Activated naive CD8-positive, alpha-beta T cell treated with anti-CD3 and anti-CD28 coated beads, Interleukin-2, amount 50 U/mL, for 24 hours (primary cell): ENCODE measurements at regions not wholly inside any gene's neighbourhood (a gene's known extent, or its start where the extent isn't known, plus 50 kb on each side); places are given as distances from the start of the nearest gene placed in this dataset.

Experiments used
- ATAC-seq: fragments of 150-1000 bp; cut with Tn5 transposase; one replicate; pipeline ENCODE4 v1.10.0; 2021
- DNase-seq: peaks from one replicate; pipeline ENCODE4 v3.0.0; 2021
- H3K27ac Mint-ChIP-seq: one replicate; pipeline ENCODE4 v1.8.0; 2021; ENCODE audit warnings: mild to moderate bottlenecking, mixed read lengths
- H3K27me3 Mint-ChIP-seq: one replicate; pipeline ENCODE4 v1.8.0; 2021; ENCODE audit warnings: mixed read lengths
- H3K36me3 Mint-ChIP-seq: one replicate; pipeline ENCODE4 v1.8.0; 2021; ENCODE audit warnings: low read depth, mixed read lengths
- H3K4me1 Mint-ChIP-seq: one replicate; pipeline ENCODE4 v1.8.0; 2021; ENCODE audit warnings: mixed read lengths
- H3K4me3 Mint-ChIP-seq: one replicate; pipeline ENCODE4 v1.8.0; 2021; ENCODE audit warnings: mild to moderate bottlenecking, moderate library complexity, mixed read lengths
- H3K9me3 Mint-ChIP-seq: one replicate; pipeline ENCODE4 v1.8.0; 2021; ENCODE audit warnings: mixed read lengths

- DNase-seq (no peak), ATAC-seq (no peak)
- no peak overlapping the region for H3K4me3 Mint-ChIP-seq
- H3K27me3 Mint-ChIP-seq = peaks cover 5% of the 10 kb centered on the region
- no peak overlapping the region for H3K27ac Mint-ChIP-seq
- H3K9me3 Mint-ChIP-seq = no peaks in the 10 kb centered on the region
- no peaks in the 10 kb centered on the region for H3K4me1 Mint-ChIP-seq
- H3K36me3 Mint-ChIP-seq = no peaks in the 10 kb centered on the region
Observed at GRCh38 chr1:55654750-55655149, 439.6 kb upstream of the USP24 start.

GRCh38 chr1:55654171-55654570 is 439.0 kb upstream of the USP24 start:
- no peak for DNase-seq
- H3K4me1 Mint-ChIP-seq = no peaks in the 10 kb centered on the region
- peaks cover 5% of the 10 kb centered on the region for H3K27me3 Mint-ChIP-seq
- H3K4me3 Mint-ChIP-seq = no peak overlapping the region
- ATAC-seq = no peak
- no peak overlapping the region for H3K27ac Mint-ChIP-seq
- no peaks in the 10 kb centered on the region for H3K36me3 Mint-ChIP-seq
- H3K9me3 Mint-ChIP-seq = no peaks in the 10 kb centered on the region

- H3K27ac Mint-ChIP-seq = no peak overlapping the region
- no peaks in the 10 kb centered on the region for H3K9me3 Mint-ChIP-seq
- no peak for ATAC-seq
- H3K4me3 Mint-ChIP-seq = no peak overlapping the region
- peaks cover 1% of the 10 kb centered on the region for H3K27me3 Mint-ChIP-seq
- no peaks in the 10 kb centered on the region for H3K36me3 Mint-ChIP-seq
- no peak for DNase-seq
- H3K4me1 Mint-ChIP-seq = no peaks in the 10 kb centered on the region
Observed at GRCh38 chr1:55650444-55650843, 435.3 kb upstream of the USP24 start.

DNA sequence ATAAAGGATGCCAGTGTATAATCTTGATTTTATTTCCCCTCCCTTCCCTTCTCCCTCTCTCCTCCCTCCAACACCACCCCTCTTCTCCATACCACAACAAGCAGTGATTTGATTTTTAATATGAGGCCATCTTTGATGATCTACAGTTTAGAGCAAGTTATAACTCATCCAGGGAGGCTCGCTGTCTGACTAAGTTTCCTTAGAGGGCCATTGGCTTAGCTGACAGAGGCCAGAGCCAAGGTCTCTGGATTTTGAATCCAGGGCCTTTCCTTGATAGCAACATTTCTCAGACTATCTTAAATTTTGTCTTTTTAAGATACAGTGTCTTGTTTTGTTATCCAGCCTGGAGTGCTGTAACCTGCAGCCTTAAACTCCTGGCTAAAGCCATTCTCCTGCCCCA is 431.0 kb upstream of the USP24 start:
- Mint-ChIP-seq H3K27me3 (peaks cover 1% of the 10 kb centered on the region), H3K4me3 (no peak overlapping the region), H3K4me1 (peaks cover 6% of the 10 kb centered on the region), H3K27ac (no peak overlapping the region), H3K9me3 (no peaks in the 10 kb centered on the region), H3K36me3 (no peaks in the 10 kb centered on the region)
- no peak for DNase-seq
- no peak for ATAC-seq

GRCh38 chr1:55645270-55645669 is 430.1 kb upstream of the USP24 start:
- H3K4me1 Mint-ChIP-seq = peaks cover 11% of the 10 kb centered on the region
- no peaks in the 10 kb centered on the region for H3K9me3 Mint-ChIP-seq
- H3K4me3 Mint-ChIP-seq = no peak overlapping the region
- no peaks in the 10 kb centered on the region for H3K36me3 Mint-ChIP-seq
- no peak overlapping the region for H3K27ac Mint-ChIP-seq
- no peak for DNase-seq
- peaks cover 1% of the 10 kb centered on the region for H3K27me3 Mint-ChIP-seq
- ATAC-seq = no peak

DNA sequence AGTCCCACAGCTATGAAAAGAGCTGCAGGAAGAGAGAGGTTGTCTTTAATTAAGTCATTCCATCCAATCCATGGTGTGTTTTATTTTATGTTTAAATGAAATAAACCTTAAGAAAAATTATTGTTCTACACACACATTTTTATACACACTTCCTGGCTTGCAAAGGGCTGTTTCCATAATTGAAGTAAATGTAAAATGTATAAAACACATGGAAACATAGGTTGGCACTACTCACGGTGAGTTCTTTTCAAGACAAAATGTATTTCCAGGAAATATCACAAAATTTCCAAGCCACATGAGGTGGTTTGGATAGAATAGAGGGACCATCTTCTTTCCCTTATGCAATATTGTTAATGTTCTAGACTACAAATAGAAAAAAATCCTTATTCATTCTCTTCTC is 426.8 kb upstream of the USP24 start:
- Mint-ChIP-seq H3K4me3 (no peak overlapping the region), H3K27ac (no peak overlapping the region)
- DNase-seq = no peak

DNA sequence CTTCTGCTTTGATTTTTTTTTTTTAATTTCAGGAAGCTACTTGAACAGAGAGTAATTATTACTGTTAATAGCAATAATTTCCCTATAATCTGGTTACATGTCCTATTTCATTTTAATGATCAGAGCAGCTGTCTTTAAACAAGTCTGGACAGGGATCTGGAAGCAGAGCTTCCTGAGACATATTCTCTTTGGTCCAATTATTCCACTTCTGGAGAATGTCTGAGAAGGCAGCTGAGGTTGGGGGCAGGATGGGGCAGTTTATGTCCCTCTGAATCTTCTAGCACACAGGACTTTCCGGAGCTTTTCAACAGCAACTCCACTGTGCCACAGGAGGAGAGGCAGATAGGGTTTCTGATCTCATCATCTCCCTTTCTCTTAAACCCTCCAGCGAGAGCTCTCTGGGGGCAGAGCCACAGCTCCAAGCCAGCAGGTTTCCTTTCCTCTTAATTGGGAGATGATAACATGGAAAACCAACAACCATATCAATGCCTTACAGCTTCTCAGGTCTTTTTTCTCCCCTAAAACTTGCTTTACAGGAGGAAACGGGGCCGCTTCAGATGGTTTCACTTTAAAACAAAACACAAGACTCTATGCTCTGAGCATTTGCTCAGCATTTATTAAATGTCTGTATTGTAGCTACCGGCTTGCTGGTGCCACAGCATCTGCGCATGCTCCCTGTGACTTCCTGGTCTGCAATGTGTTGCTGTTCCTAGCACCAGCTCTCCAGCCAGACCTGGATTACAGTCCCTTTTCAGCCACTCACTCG is 425.7 kb upstream of the USP24 start:
- ATAC-seq = peak; percentile 57
- Mint-ChIP-seq H3K9me3 (no peaks in the 10 kb centered on the region), H3K27me3 (no peaks in the 10 kb centered on the region), H3K27ac (no peak overlapping the region), H3K4me1 (peaks cover 11% of the 10 kb centered on the region), H3K4me3 (peak overlapping the region; percentile 44), H3K36me3 (no peaks in the 10 kb centered on the region)
- peak; percentile 38 for DNase-seq

More for the DNA sequence above, 426.8 kb upstream of the USP24 start:
- Mint-ChIP-seq H3K27me3 (peaks cover 1% of the 10 kb centered on the region), H3K4me1 (peaks cover 11% of the 10 kb centered on the region), H3K9me3 (no peaks in the 10 kb centered on the region), H3K36me3 (no peaks in the 10 kb centered on the region)
- no peak for ATAC-seq

DNA sequence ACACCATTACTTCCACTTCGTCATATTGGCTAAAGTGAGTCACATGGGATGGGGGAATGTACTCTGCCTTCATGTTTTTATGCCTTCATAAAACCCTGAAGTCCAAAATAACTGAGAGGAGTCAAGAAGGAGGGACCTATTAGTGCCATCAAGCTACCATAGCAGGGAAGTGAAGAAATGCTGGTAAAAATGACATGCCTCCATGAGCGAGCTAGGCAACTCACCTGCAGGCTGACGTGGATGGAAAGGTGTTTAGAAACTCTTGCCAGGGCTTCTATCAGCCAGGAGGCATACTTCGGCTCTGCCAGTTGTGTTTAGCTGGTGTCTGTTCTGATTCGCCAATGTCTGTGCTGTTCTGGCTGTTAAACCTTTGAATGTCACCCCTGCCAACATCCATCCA is 424.4 kb upstream of the USP24 start:
- Mint-ChIP-seq H3K4me3 (no peak overlapping the region), H3K4me1 (peaks cover 11% of the 10 kb centered on the region), H3K27me3 (peaks cover 3% of the 10 kb centered on the region), H3K27ac (no peak overlapping the region), H3K36me3 (no peaks in the 10 kb centered on the region), H3K9me3 (no peaks in the 10 kb centered on the region)
- DNase-seq = no peak
- ATAC-seq = no peak

DNA sequence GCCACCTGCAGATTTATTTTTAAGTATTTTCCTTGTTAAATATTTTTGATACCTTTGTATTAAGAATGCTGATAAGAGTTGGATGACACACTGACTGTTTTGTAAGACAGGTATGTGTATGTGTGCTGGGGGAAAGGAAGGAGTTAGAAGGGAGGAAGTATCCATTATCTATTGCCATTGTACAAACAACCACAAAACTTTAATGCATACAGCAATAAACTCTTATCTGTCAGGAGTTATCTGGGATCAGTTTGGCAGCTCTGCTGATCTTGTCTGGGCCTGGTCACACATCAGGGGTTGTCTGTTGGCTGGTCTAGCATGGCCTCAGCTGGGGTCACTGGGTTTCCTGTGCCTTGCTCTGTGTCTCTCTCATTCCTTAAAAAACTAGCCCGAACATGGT is 423.9 kb upstream of the USP24 start:
- H3K4me1 Mint-ChIP-seq = peaks cover 11% of the 10 kb centered on the region
- H3K9me3 Mint-ChIP-seq = no peaks in the 10 kb centered on the region
- ATAC-seq (no peak), DNase-seq (no peak)
- H3K27me3 Mint-ChIP-seq = peaks cover 3% of the 10 kb centered on the region
- H3K4me3 Mint-ChIP-seq = no peak overlapping the region
- H3K27ac Mint-ChIP-seq = no peak overlapping the region
- H3K36me3 Mint-ChIP-seq = no peaks in the 10 kb centered on the region

- no peaks in the 10 kb centered on the region for H3K36me3 Mint-ChIP-seq
Observed at GRCh38 chr1:55636696-55637095, 421.5 kb upstream of the USP24 start.

DNA sequence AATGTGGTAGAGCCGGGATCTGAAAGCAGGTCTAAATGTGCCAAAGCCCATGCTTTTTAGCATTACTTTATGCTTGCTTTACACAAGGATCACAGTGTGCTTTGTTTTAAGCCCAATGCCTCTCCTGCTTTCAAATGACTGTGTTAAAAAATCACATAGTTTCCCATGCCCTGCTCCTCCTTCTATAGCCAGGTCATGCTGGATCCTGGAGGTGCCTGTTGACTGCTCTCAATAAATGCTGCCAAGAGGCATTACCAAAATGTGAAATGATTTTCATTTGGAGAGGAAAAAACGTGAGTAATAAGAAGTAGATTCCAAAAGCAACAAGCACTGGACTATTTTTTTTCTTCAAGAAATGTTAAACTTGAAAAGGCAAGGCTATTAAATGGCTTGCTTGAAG is 420.7 kb upstream of the USP24 start:
- Mint-ChIP-seq H3K27me3 (peaks cover 3% of the 10 kb centered on the region), H3K4me1 (peaks cover 1% of the 10 kb centered on the region), H3K4me3 (no peak overlapping the region), H3K9me3 (no peaks in the 10 kb centered on the region), H3K27ac (no peak overlapping the region), H3K36me3 (no peaks in the 10 kb centered on the region)
- DNase-seq (no peak), ATAC-seq (no peak)

More at GRCh38 chr1:55636696-55637095, 421.5 kb upstream of the USP24 start:
- DNase-seq (no peak), ATAC-seq (no peak)
- Mint-ChIP-seq H3K27ac (no peak overlapping the region), H3K27me3 (peaks cover 3% of the 10 kb centered on the region), H3K9me3 (no peaks in the 10 kb centered on the region), H3K4me1 (peaks cover 10% of the 10 kb centered on the region), H3K4me3 (no peak overlapping the region)

- no peaks in the 10 kb centered on the region for H3K36me3 Mint-ChIP-seq
- H3K27me3 Mint-ChIP-seq = peaks cover 3% of the 10 kb centered on the region
- no peaks in the 10 kb centered on the region for H3K4me1 Mint-ChIP-seq
- no peak overlapping the region for H3K4me3 Mint-ChIP-seq
- H3K9me3 Mint-ChIP-seq = no peaks in the 10 kb centered on the region
- no peak overlapping the region for H3K27ac Mint-ChIP-seq
- ATAC-seq (no peak), DNase-seq (no peak)
Observed at GRCh38 chr1:55634516-55634915, 419.4 kb upstream of the USP24 start.

DNA sequence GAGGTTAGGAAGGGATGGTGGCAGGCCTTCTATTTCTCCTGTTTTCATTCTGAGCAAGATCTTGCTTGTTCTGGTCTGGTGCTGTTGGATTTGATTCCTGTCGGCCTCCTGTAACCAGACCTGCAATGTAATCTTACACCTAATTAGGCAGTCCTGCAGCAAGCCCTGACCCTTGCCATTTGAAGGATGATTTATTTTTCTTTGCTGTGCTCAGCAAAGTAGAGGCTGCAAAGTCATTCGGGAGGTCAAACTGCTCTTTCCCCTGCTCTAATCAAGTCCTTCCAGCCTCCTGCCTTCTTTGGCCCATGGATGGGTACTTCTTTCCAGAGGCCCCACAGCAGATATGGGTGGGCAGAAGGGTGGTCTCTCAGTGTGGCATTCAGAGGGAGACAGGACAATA is 417.7 kb upstream of the USP24 start:
- H3K27ac Mint-ChIP-seq = no peak overlapping the region
- no peak for DNase-seq
- peaks cover 3% of the 10 kb centered on the region for H3K27me3 Mint-ChIP-seq
- H3K4me3 Mint-ChIP-seq = no peak overlapping the region
- no peak for ATAC-seq
- H3K4me1 Mint-ChIP-seq = no peaks in the 10 kb centered on the region
- H3K9me3 Mint-ChIP-seq = no peaks in the 10 kb centered on the region
- H3K36me3 Mint-ChIP-seq = no peaks in the 10 kb centered on the region

DNA sequence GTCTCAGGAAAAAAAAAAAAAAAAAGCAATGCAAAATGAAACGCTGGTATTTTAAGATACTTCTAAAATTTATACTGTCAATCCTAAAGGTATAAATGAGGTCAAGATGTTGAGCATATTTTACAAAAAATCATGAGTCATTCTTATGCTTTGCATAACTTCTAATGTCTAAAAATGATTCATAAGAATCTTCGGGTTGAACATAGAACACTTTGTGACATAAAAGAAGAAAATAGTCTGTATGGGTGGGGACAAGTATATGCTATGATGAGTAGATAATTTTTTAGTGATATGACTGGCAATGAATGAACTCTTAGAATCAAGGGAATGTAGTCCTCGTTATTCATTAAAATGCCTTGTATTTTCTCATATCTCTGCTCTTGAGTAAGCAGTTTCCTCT is 416.9 kb upstream of the USP24 start:
- Mint-ChIP-seq H3K27ac (no peak overlapping the region), H3K4me3 (no peak overlapping the region), H3K9me3 (no peaks in the 10 kb centered on the region), H3K27me3 (peaks cover 3% of the 10 kb centered on the region), H3K4me1 (no peaks in the 10 kb centered on the region), H3K36me3 (no peaks in the 10 kb centered on the region)
- no peak for ATAC-seq
- DNase-seq = no peak

DNA sequence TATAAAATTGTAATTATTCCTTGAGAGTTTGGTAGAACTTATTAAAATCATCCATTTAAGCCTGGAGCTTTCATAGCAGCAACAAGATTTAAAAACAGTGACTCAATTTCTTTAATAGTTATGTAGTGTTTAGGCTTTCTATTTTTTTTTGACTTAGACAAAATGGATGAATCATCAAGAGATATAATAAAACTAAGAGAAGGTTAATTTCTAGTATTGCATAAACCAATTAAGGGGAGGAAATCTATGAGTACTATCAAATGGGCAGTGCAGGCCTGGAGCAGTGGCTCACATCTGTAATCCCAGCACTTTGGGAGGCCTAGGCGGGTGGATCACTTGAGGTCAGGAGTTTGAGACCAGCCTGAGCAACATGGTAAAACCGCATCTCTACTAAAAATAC is 416.3 kb upstream of the USP24 start:
- ATAC-seq (no peak), DNase-seq (no peak)
- Mint-ChIP-seq H3K27ac (no peak overlapping the region), H3K9me3 (no peaks in the 10 kb centered on the region), H3K27me3 (peaks cover 3% of the 10 kb centered on the region), H3K36me3 (no peaks in the 10 kb centered on the region), H3K4me3 (no peak overlapping the region), H3K4me1 (no peaks in the 10 kb centered on the region)

DNA sequence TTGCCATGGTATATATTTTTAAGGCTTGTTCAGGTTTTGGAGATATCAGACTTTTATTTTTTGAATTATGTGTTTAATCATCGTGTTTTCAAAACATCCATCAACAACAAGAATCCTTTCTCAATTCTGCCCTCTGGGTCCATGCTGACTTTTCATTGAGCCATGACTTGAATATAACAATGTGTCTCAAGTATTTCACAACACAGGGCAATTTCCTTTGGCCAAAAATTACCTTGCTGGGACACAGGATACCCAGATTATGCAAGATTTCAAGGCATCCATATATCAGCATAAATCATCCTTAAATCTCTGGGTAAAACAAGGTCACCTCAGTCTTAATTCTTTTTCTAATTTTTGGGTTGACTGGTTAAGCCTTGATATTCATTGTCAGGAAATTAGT is 411.2 kb upstream of the USP24 start:
- Mint-ChIP-seq H3K4me3 (no peak overlapping the region), H3K9me3 (no peaks in the 10 kb centered on the region), H3K27me3 (peaks cover 4% of the 10 kb centered on the region), H3K4me1 (no peaks in the 10 kb centered on the region), H3K27ac (no peak overlapping the region), H3K36me3 (no peaks in the 10 kb centered on the region)
- ATAC-seq = no peak
- DNase-seq = no peak
